HFF-Myc (cell line): ENCODE measurements at regions not wholly inside any gene's neighbourhood (a gene's known extent, or its start where the extent isn't known, plus 50 kb on each side); places are given as distances from the start of the nearest gene placed in this dataset.
"Not testable (repeated sequence)": the region's sequence is repeated elsewhere in the genome, so short reads cannot be mapped to it uniquely, and the experiment has no call there.

ENCODE experiments used
- DNase-seq: peaks from one replicate; pipeline ENCODE4 v3.0.0-alpha.2; 2011; ENCODE audit warnings: low read depth; ENCODE audit errors: extremely low read depth
- H3K4me3 ChIP-seq: replicated peaks from 2 replicates; pipeline ENCODE4 v1.5.1; 2011; ENCODE audit warnings: low read depth, mild to moderate bottlenecking, control low read depth, low read length
- CTCF ChIP-seq: IDR thresholded peaks from 2 replicates; pipeline ENCODE4 v1.5.1; 2012; ENCODE audit warnings: mild to moderate bottlenecking, low read depth, low read length, control low read depth; ENCODE audit errors: missing control alignments

GRCh38 chr5:17415321-17415758, 82.7 kb upstream of the TAF11L2 start:
- no peak for TF ChIP-seq CTCF
- no peak for DNase-seq
- H3K4me3 ChIP-seq, result no peak overlapping the region

GRCh38 chr5:17416374-17416773, 81.7 kb upstream of the TAF11L2 start:
- not testable (repeated sequence) for DNase-seq, H3K4me3 ChIP-seq

DNA sequence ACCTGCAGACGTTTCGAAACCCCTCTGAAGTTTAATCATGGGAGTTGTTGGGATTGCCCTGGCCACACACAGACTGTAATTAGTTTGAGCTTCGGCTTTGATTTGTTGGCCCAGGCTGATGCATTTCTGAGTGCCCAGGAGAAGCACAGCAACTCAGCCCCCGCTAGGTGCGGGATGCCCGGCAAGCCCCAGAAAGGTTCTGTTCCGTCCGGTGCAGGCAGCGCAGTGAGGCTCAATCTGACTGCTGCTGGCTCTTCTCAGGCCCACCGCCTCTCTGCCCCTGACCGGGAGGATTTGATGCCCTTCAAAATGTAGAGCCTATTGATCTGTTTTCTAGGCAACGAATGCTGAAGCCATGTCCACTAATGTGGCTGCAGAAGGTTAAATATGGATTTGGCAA, 73.4 kb upstream of the TAF11L2 start:
- no peak for TF ChIP-seq CTCF
- no peak overlapping the region for H3K4me3 ChIP-seq
- DNase-seq, result no peak

- no peak for TF ChIP-seq CTCF
- no peak for DNase-seq
- H3K4me3 ChIP-seq, result no peak overlapping the region
Measured at GRCh38 chr5:17425385-17426070, 72.5 kb upstream of the TAF11L2 start.

DNA sequence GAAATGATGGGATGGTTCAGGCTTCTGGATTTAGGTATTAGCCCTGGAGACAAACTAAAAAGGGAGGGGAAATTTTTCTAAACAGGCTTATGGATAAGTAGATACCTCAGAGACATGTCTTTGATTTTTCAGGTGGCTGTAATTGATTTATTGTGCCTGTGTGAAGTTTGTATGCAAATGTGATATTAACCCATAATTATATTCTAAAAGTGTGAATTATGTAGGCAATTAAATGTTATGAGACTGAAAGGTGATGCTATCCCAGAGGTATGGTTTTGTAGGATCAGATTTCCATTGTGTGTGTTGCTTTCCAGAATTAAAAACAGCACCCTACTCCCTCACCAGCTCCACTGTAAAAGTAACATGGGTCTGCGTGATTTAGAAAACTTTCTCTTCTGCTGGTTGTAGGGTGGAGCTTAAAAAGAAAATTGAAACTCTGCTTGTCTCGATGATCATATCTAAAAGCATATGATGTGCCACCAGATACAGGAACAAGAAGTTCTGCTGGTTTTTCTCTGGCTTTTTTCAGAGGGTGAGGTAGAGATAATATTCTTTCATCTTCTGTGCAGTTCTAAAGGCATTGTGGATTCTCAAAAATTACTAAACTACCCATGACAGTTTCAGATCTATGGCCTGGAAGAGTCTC, 71.8 kb upstream of the TAF11L2 start:
- no peak for TF ChIP-seq CTCF

GRCh38 chr5:17428176-17428800, 69.7 kb upstream of the TAF11L2 start:
- no peak for TF ChIP-seq CTCF
- DNase-seq, result no peak
- H3K4me3 ChIP-seq, result no peak overlapping the region

More for the DNA sequence above, 71.8 kb upstream of the TAF11L2 start:
- no peak for DNase-seq
- H3K4me3 ChIP-seq, result no peak overlapping the region

GRCh38 chr5:17429353-17429752, 68.7 kb upstream of the TAF11L2 start:
- DNase-seq, result no peak
- TF ChIP-seq CTCF, result no peak
- H3K4me3 ChIP-seq, result no peak overlapping the region
